GM23338 (cell line): ENCODE measurements at regions not wholly inside any gene's neighbourhood (a gene's known extent, or its start where the extent isn't known, plus 50 kb on each side); places are given as distances from the start of the nearest gene placed in this dataset.
"Not testable (repeated sequence)": the region's sequence is repeated elsewhere in the genome, so short reads cannot be mapped to it uniquely, and the experiment has no call there.

Experiments
- ATAC-seq: fragments of 200-7000 bp; cut with Tn5 transposase; 3 replicates; pipeline ENCODE4 v1.9.1; 2020
- DNase-seq: peaks from one replicate; pipeline ENCODE4 v3.0.0-alpha.2; 2015; ENCODE audit warnings: low spot score
- H2AFZ ChIP-seq: fragments of 200-600 bp; sonication (generic); 2 replicates; pipeline ENCODE4 v1.8.0; 2016; ENCODE audit warnings: antibody characterized with exemption, mild to moderate bottlenecking, moderate library complexity
- H3F3A ChIP-seq: fragments of 200-600 bp; sonication (generic); replicated peaks from 2 replicates; pipeline ENCODE4 v1.8.0; 2017; ENCODE audit warnings: antibody characterized with exemption, mixed run types, low read depth
- H3K27ac ChIP-seq: fragments of 200-600 bp; sonication (generic); 2 replicates; pipeline ENCODE4 v1.6.1; 2016; ENCODE audit warnings: low read depth
- H3K27me3 ChIP-seq: fragments of 200-600 bp; sonication (generic); 2 replicates; pipeline ENCODE4 v1.8.0; 2016; ENCODE audit warnings: mild to moderate bottlenecking, mixed run types, moderate library complexity; ENCODE audit not compliant: insufficient read depth
- H3K36me3 ChIP-seq: fragments of 200-600 bp; sonication (generic); 2 replicates; pipeline ENCODE4 v1.8.0; 2016; ENCODE audit warnings: mild to moderate bottlenecking; ENCODE audit not compliant: insufficient read depth
- H3K4me1 ChIP-seq: fragments of 200-600 bp; sonication (generic); 2 replicates; pipeline ENCODE4 v1.8.0; 2016; ENCODE audit warnings: mild to moderate bottlenecking, moderate library complexity; ENCODE audit not compliant: insufficient read depth
- H3K4me2 ChIP-seq: fragments of 200-600 bp; sonication (generic); 2 replicates; pipeline ENCODE4 v1.7.1; 2017; ENCODE audit warnings: mixed run types
- H3K4me3 ChIP-seq: fragments of 200-600 bp; sonication (generic); 2 replicates; pipeline ENCODE4 v1.6.1; 2016; ENCODE audit warnings: mixed run types
- H3K79me2 ChIP-seq: fragments of 200-600 bp; sonication (generic); replicated peaks from 2 replicates; pipeline ENCODE4 v1.8.0; 2017; ENCODE audit warnings: mild to moderate bottlenecking; ENCODE audit not compliant: insufficient read depth
- H3K9me2 ChIP-seq: fragments of 200-600 bp; sonication (generic); 2 replicates; pipeline ENCODE4 v1.8.0; 2017; ENCODE audit not compliant: insufficient read depth
- H4K20me1 ChIP-seq: fragments of 200-600 bp; sonication (generic); replicated peaks from 2 replicates; pipeline ENCODE4 v1.8.0; 2017; ENCODE audit warnings: mild to moderate bottlenecking; ENCODE audit not compliant: insufficient read depth
- H3K27ac Mint-ChIP-seq: 2 replicates; pipeline ENCODE4 v1.8.0; 2020; ENCODE audit warnings: inconsistent platforms, mild to moderate bottlenecking, moderate library complexity, mixed read lengths
- H3K27me3 Mint-ChIP-seq: 3 replicates; pipeline ENCODE4 v1.8.0; 2022; ENCODE audit warnings: low read depth, mild to moderate bottlenecking, moderate library complexity, mixed read lengths, inconsistent platforms; ENCODE audit not compliant: insufficient read depth, poor library complexity
- H3K36me3 Mint-ChIP-seq: 3 replicates; pipeline ENCODE4 v1.8.0; 2021; ENCODE audit warnings: low read depth, mild to moderate bottlenecking, inconsistent platforms, moderate library complexity, mixed read lengths
- H3K4me1 Mint-ChIP-seq: 3 replicates; pipeline ENCODE4 v1.8.0; 2020; ENCODE audit warnings: mild to moderate bottlenecking, inconsistent platforms, mixed read lengths
- H3K4me3 Mint-ChIP-seq: 3 replicates; pipeline ENCODE4 v1.8.0; 2021; ENCODE audit warnings: moderate library complexity, mild to moderate bottlenecking, inconsistent platforms, mixed read lengths
- H3K9me3 Mint-ChIP-seq: 3 replicates; pipeline ENCODE4 v1.8.0; 2020; ENCODE audit warnings: moderate library complexity, mild to moderate bottlenecking, inconsistent platforms, mixed read lengths
- CREB1 ChIP-seq: fragments of 250-450 bp; sonication (Bioruptor Pico); IDR thresholded peaks from 2 replicates; pipeline ENCODE4 v1.5.0; 2020; ENCODE audit warnings: low read depth, mild to moderate bottlenecking, moderate library complexity
- CTCF ChIP-seq, 2 experiments: fragments of 200-600 bp in 1 of 2; sonication (generic) in 1 of 2; conservative IDR thresholded peaks; 2 replicates each; pipeline versions ENCODE4 v1.5.1 to v1.6.1; 2016 to 2017; ENCODE audit warnings: antibody characterized with exemption in 2 of 2, low read depth in 2 of 2, mild to moderate bottlenecking in 2 of 2, moderate library complexity in 1 of 2
- ETS1 ChIP-seq: IDR thresholded peaks from 2 replicates; pipeline ENCODE4 v1.6.1; 2016; ENCODE audit warnings: antibody characterized with exemption
- EZH2 ChIP-seq: fragments of 200-600 bp; sonication (generic); IDR thresholded peaks from one replicate; pipeline ENCODE4 v1.8.0; 2017; ENCODE audit warnings: antibody characterized with exemption, mild to moderate bottlenecking, low read depth; ENCODE audit not compliant: unreplicated experiment
- EZH2phosphoT487 ChIP-seq: fragments of 200-600 bp; sonication (generic); IDR thresholded peaks from one replicate; pipeline ENCODE4 v1.8.1; 2018; ENCODE audit warnings: antibody characterized with exemption; ENCODE audit not compliant: unreplicated experiment
- JUNB ChIP-seq: IDR thresholded peaks from one replicate; pipeline ENCODE4 v1.6.1; 2016; ENCODE audit warnings: antibody characterized with exemption; ENCODE audit not compliant: unreplicated experiment
- NANOG ChIP-seq: IDR thresholded peaks from 2 replicates; pipeline ENCODE4 v1.6.1; 2016; ENCODE audit warnings: antibody characterized with exemption, borderline replicate concordance
- POLR2AphosphoS5 ChIP-seq: IDR thresholded peaks from 2 replicates; pipeline ENCODE4 v1.6.1; 2016; ENCODE audit warnings: antibody characterized with exemption, low read depth
- STAT1 ChIP-seq: IDR thresholded peaks from one replicate; pipeline ENCODE4 v1.6.1; 2016; ENCODE audit warnings: antibody characterized with exemption; ENCODE audit not compliant: unreplicated experiment
- ZNF114 ChIP-seq: fragments of 250-450 bp; sonication (Bioruptor Pico); IDR thresholded peaks from 2 replicates; pipeline ENCODE4 v1.5.0; 2020; ENCODE audit warnings: mild to moderate bottlenecking, moderate library complexity
- ZNF462 ChIP-seq: fragments of 250-450 bp; sonication (Bioruptor Pico); IDR thresholded peaks from 2 replicates; pipeline ENCODE4 v1.5.0; 2020; ENCODE audit warnings: mild to moderate bottlenecking, moderate library complexity

GRCh38 chr1:238429703-238430102 lies 539.0 kb upstream of the ZP4 start:
- not testable (repeated sequence) for H3K4me3 ChIP-seq, H3K27me3 ChIP-seq, H3K4me1 ChIP-seq, H2AFZ ChIP-seq, H3K9me3 Mint-ChIP-seq, H3K36me3 Mint-ChIP-seq, H3K27ac Mint-ChIP-seq, H3K79me2 ChIP-seq, H3K36me3 ChIP-seq, H3K4me3 Mint-ChIP-seq, ATAC-seq, H3K27me3 Mint-ChIP-seq, H4K20me1 ChIP-seq, H3F3A ChIP-seq, H3K4me1 Mint-ChIP-seq, H3K4me2 ChIP-seq, H3K27ac ChIP-seq
- peak; percentile 59 to 61 for TF ChIP-seq CTCF (conservative IDR thresholded peaks at IDR 0.05; ENCODE audit: low read depth in 2 of 2)
- peak; percentile 11 for DNase-seq
- peaks cover 20% of the 10 kb centered on the region; the same call in 1 of the 2 replicates for H3K9me2 ChIP-seq

GRCh38 chr1:238419209-238419608 lies 528.5 kb upstream of the ZP4 start:
- no peak overlapping the region for H3K4me3 ChIP-seq
- Mint-ChIP-seq H3K27ac (no peak overlapping the region), H3K4me3 (no peak overlapping the region), H3K27me3 (peaks cover 2% of the 10 kb centered on the region), H3K4me1 (no peaks in the 10 kb centered on the region), H3K9me3 (no peaks in the 10 kb centered on the region), H3K36me3 (no peaks in the 10 kb centered on the region; the same call in 2 of the 3 replicates)
- no peaks in the 10 kb centered on the region for H3F3A ChIP-seq
- H3K27me3 ChIP-seq: no peaks in the 10 kb centered on the region
- H3K4me1 ChIP-seq: no peaks in the 10 kb centered on the region
- no peak overlapping the region for H3K27ac ChIP-seq
- no peak for ATAC-seq
- no peaks in the 10 kb centered on the region for H3K79me2 ChIP-seq
- H4K20me1 ChIP-seq: no peaks in the 10 kb centered on the region
- DNase-seq: no peak
- H2AFZ ChIP-seq: no peak overlapping the region; the same call in 1 of the 2 replicates
- peaks cover 4% of the 10 kb centered on the region; the same call in 1 of the 2 replicates for H3K9me2 ChIP-seq
- H3K4me2 ChIP-seq: no peak overlapping the region
- no peaks in the 10 kb centered on the region for H3K36me3 ChIP-seq
- TF ChIP-seq ZNF462 (CRISPR knock-in tag) (no peak), NANOG (no peak), STAT1 (no peak), ETS1 (no peak), POLR2AphosphoS5 (no peak), CREB1 (CRISPR knock-in tag) (no peak), ZNF114 (CRISPR knock-in tag) (no peak), EZH2 (no peak), EZH2phosphoT487 (no peak), JUNB (no peak)
